Stomach smooth muscle (tissue), 2 donors: ENCODE measurements at regions not wholly inside any gene's neighbourhood (a gene's known extent, or its start where the extent isn't known, plus 50 kb on each side); places are given as distances from the start of the nearest gene placed in this dataset.

Source experiments
- H3K27ac ChIP-seq: one replicate; pipeline ENCODE4 v1.7.0; 2013; ENCODE audit warnings: mild to moderate bottlenecking, low read length, inconsistent platforms
- H3K27me3 ChIP-seq, 2 donors: one replicate each; pipeline ENCODE4 v1.7.0; 2013; ENCODE audit warnings: low read length in 2 of 2; ENCODE audit not compliant: insufficient read depth in 2 of 2, control insufficient read depth in 1 of 2
- H3K36me3 ChIP-seq, 2 donors: one replicate each; pipeline ENCODE4 v1.7.0; 2013; ENCODE audit warnings: low read length in 2 of 2; ENCODE audit not compliant: control insufficient read depth in 2 of 2, insufficient read depth in 2 of 2
- H3K4me1 ChIP-seq: one replicate; pipeline ENCODE4 v1.7.0; 2013; ENCODE audit warnings: low read length; ENCODE audit not compliant: control insufficient read depth, insufficient read depth
- H3K4me3 ChIP-seq, 2 donors: one replicate each; pipeline ENCODE4 v1.7.0; 2013; ENCODE audit warnings: low read length in 2 of 2
- H3K9ac ChIP-seq, 2 donors: one replicate each; pipeline ENCODE4 v1.7.0; 2013; ENCODE audit warnings: low read length in 2 of 2, mild to moderate bottlenecking in 1 of 2
- H3K9me3 ChIP-seq, 2 donors: one replicate each; pipeline ENCODE4 v1.7.0; 2013; ENCODE audit warnings: low read length in 2 of 2; ENCODE audit not compliant: control insufficient read depth in 2 of 2
- donor health status: healthy.
- donor health status: Pancreatic carcinoma.

DNA sequence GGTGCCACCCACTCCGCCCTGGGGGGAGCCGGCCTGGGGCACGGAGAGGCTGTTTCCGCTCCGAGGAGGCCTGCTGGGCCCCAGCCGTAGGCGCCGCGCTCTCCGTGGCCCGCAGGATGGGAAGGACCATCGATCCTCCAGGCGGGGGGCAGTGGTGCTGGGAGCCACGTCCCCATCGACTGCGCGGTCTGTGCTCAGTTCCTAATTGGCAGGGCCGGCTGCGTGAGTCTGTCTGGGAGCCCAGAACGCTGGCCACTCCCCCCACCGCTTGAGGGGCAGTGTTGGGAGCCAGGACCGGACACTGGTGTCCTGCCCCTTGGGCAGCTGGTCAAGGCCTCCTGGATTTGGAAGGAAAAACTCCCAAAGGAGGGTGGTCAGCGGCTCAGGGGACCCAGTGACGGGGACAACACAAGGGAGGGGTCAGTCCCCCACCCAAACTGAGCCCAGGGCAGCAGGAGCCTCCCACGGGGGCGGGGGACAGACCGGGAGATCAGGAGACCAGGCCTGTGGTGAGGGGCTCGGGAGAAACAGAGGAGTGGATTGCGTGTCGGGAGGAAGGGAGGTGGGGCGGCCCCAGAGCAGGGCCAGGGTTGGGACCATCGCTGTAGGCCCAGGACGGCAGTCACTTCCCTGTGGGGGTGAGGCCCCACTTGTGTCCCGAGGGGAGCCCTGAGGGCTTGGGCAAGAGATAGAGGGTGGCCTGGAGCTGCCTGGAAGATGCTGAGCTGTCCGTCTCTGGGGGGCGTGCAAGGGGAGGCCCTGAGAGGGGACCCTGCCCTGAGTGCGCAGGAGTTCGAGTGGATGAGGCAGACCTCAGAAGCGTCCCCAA is 89.0 kb downstream of the UNCX start:
- Histone ChIP-seq H3K27me3 (peaks cover 29 to 32% of the 10 kb centered on the region in 2 donors), H3K4me3 (no peak overlapping the region), H3K9me3 (no peaks in the 10 kb centered on the region), H3K9ac (no peak overlapping the region), H3K4me1 (peaks cover 4% of the 10 kb centered on the region), H3K27ac (no peak overlapping the region), H3K36me3 (no peaks in the 10 kb centered on the region)

DNA sequence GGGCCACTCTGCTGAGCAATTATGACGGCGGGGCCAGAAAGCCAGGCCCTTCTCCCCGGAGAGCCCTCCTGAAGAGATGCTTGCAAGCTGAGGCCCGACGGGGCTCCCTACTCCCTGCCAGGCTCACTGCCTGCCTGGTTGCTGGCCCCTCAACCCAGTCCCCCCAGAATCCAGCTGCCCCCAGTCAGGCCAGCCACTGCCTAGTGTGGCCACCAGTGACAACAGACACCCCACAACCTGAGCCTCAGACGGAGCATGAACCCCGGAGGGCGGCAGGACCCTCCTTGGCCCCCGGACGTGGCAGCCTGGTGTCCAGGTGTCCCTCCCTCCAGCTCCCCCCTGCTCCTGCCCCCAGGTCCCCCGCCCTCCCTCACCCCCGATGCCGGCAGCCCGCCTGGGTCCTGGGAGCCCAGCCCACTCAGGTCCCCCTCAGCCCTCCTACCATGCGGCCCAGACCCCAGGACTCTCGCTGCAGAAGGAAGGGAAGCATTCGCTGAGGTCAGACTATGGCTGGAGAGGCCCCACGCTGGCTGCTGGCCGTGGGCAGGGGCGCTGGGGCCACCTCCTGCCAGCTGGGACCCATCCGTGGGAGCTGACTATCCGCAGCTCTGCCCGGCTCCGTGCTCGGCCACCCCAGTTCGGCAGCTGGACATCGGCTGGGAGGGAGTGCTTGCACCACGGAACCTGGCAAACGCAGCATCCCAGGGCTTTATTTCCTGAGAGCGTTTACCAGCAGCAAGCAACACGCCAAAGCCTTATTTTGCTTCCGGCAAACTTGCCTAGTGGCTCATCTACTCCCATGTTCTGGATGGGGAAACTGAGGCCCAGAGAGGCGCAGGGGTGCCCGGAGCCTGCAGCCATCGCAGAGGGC is 89.8 kb downstream of the UNCX start:
- Histone ChIP-seq H3K4me1 (peaks cover 4% of the 10 kb centered on the region), H3K36me3 (no peaks in the 10 kb centered on the region), H3K9ac (no peak overlapping the region), H3K27ac (no peak overlapping the region), H3K4me3 (no peak overlapping the region), H3K9me3 (no peaks in the 10 kb centered on the region), H3K27me3 (peaks cover 29 to 32% of the 10 kb centered on the region in 2 donors)

DNA sequence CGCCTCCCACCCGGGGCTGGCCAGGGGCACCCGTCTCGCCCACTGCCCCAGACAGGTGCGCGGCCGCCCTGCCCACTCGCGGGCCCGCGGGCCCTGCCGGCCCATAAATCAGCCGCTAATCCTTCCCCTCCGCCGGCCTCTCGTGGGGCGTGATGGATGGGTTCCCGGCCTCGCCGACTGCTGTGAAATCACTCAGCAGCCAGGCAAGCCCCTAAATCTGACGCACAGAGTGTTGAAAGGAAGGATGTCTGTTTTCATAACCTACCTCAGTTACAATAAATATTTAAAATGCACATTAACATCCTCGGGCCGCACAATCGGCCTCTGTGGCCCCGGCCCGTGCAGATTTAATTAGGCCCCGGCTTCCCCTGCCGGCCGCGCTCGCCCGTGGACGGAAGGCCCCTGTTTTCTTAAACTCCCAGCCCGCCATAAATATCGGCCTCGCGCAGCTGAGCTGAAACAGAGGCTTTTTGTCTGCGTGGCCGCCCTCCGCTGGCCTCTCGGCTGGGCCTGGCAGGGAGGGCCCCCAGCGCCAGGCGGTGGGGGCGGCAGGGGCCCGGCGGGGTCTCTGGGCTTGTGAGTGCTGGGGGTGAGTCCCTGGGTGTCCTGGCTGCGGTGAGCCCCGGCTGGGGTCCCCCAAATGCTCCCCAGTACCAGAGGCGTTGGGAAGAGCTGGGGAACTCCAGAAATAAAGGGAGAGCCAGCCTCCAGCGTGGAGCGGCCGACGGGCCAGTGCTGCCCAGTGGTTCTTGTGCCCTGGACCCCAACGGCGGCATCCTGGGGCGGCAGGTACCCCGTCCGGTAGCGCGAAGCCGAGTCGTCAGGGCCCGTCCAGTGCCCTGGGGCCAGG is 90.7 kb downstream of the UNCX start:
- H3K4me3 ChIP-seq, result no peak overlapping the region
- H3K9ac ChIP-seq, result no peak overlapping the region
- peaks cover 4% of the 10 kb centered on the region for H3K4me1 ChIP-seq
- no peaks in the 10 kb centered on the region for H3K36me3 ChIP-seq
- no peaks in the 10 kb centered on the region for H3K9me3 ChIP-seq
- peaks cover 29 to 32% of the 10 kb centered on the region in 2 donors for H3K27me3 ChIP-seq
- H3K27ac ChIP-seq, result no peak overlapping the region

DNA sequence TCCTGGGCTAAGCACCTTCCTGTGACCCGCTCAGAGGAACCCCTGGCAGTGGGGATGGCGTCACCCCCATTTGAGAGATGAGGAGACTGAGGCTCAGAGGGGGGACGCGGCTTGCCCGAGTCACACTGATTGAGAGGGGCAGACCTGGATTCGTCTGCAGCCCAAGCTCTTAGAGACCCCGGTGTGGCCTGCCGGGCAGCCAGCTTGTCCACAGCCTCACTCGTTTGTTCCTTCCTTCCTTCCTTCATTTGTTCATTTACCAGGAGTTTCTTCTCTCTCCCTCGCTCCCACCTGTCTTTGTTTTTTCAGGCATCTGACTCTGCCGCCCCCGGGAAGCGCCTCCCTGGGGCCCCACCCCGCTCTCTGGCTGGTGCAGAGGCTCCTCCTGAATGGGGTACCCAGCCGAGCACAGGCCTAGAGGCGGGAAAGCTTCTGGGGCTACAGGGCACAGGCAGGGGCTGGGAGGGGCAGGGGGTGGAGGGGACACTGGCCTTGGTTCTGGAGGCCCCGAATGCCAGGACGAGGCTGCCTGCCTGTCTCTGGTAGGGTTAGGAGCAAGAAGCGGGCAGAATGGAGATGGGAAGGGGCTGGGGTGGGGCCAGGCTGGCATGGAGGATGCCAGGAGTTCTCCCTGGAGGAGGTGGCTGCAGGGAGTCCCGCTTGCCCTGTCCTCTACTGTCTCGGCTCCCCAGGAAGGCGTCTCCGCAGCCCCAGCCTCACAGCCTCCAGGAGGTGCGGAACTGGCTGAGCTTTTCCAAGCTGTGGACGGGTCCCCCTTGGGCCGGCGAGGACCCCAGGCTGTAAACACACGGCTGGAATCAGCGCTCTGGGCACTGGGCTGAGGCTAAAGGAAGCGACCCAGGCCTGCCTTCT is 91.6 kb downstream of the UNCX start:
- Histone ChIP-seq H3K27me3 (peaks cover 29 to 34% of the 10 kb centered on the region in 2 donors), H3K9me3 (no peaks in the 10 kb centered on the region), H3K27ac (no peak overlapping the region)

DNA sequence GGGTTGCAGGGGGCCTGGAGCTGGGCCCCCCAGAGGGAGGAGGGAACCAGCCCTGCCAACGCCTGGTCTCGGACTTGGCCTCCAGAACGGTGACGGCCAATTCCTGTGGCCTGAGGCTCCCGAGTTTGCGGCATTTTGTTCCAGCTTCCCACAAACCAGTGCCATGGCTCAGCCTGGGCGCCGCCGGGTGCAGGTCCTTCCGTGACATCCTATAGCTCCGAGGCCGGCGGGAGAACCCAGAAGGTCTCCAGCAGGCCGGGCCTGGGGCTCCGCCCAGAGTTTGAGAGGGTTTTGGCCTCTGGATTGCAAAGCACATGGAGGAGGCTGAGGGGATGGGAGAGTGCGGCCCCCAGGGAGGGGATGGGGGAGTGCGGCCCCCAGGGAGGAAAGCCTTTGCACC is 92.6 kb downstream of the UNCX start:
- H3K27ac ChIP-seq, result no peak overlapping the region
- H3K4me1 ChIP-seq, result peaks cover 4% of the 10 kb centered on the region
- H3K36me3 ChIP-seq, result no peaks in the 10 kb centered on the region
- no peaks in the 10 kb centered on the region for H3K9me3 ChIP-seq
- no peak overlapping the region for H3K4me3 ChIP-seq
- H3K27me3 ChIP-seq, result peaks cover 33 to 37% of the 10 kb centered on the region in 2 donors
- no peak overlapping the region for H3K9ac ChIP-seq

More for the DNA sequence above, 91.6 kb downstream of the UNCX start:
- no peak overlapping the region for H3K9ac ChIP-seq
- no peak overlapping the region for H3K4me3 ChIP-seq
- H3K4me1 ChIP-seq, result peaks cover 4% of the 10 kb centered on the region
- no peaks in the 10 kb centered on the region for H3K36me3 ChIP-seq

DNA sequence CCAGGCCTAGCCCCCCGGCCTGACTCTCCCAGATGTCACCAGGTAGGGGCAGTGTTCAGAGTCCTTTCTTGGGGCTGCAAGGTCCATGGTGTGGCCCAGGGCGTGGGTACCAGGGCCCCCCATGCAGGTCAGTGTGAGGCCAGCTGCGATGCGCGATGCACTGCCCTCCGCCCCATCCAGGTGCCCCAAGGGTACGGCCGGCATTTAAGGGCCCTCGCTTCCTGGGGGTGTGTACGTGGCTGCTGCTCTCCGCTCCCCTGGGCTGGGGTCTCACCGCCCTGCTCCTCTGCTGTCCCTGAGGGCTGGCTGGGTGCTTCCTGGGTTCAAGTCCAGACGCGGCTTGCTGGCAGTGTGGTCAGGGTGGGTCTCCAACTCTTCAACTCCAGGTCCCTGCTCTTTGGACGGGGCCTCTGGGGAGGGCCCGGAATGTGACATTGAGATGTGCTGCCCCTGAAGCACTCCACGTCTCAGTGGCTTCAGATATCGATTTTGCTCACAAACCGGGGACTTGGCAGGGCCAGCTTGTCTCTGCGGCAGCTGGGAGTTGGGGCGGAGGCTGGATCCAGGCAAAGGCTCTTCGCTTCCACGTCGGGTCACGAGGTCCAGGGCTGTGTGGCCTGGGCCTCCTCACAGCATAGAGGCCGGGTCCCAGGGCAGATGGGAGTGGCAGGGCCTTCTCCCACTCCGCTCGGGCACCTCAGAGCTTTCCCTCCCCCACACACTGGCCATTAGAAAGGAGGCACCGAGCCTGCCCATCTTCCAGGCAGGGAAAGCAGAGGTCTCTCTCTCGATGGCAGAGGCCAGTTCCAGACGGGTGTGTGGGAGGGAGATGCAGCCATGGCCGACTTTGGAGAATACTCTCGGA is 93.2 kb downstream of the UNCX start:
- Histone ChIP-seq H3K36me3 (no peaks in the 10 kb centered on the region), H3K27me3 (peaks cover 36 to 37% of the 10 kb centered on the region in 2 donors), H3K9me3 (no peaks in the 10 kb centered on the region), H3K4me1 (peaks cover 4% of the 10 kb centered on the region), H3K4me3 (no peak overlapping the region), H3K27ac (no peak overlapping the region), H3K9ac (no peak overlapping the region)

DNA sequence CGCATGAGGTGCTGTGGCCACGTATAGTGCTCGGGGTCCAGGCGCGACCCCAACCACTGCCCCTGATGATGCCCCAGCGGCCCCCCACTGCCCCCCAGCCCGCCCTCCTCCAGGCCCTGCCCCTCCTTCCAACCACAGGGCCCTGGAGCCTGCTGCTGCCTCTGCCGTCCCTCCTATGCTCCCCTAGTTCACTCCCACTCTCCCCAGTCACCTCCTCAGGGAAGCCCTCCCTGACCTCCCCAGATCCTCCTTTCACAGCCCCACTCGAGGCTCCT is 93.8 kb downstream of the UNCX start:
- no peak overlapping the region for H3K27ac ChIP-seq
- no peak overlapping the region for H3K4me3 ChIP-seq
- no peaks in the 10 kb centered on the region for H3K9me3 ChIP-seq
- no peaks in the 10 kb centered on the region for H3K36me3 ChIP-seq
- peaks cover 34 to 39% of the 10 kb centered on the region in 2 donors for H3K27me3 ChIP-seq
- no peak overlapping the region for H3K9ac ChIP-seq
- peaks cover 4% of the 10 kb centered on the region for H3K4me1 ChIP-seq

DNA sequence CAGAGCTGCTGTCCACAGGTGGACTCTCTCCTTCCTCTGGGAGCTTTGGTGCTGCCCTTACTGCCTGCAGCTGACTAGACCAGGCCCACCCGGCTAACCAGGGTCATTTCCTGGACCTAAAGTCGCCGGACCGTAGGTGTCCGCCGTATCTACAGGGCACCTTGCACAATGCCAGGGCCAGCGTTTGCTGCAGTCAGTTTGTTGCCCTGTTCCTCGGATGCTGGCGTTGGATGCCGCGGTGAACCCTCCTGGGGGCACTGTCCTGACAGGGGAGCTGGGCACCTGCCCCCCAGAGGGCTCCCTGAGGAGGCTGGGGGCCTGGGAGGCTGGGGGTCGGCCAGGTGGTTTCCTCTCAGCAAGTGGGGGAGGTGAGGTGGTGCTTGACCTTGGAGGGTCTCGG is 96.6 kb downstream of the UNCX start:
- no peak overlapping the region for H3K27ac ChIP-seq
- no peak overlapping the region for H3K9ac ChIP-seq
- peaks cover 12 to 26% of the 10 kb centered on the region in 2 donors for H3K27me3 ChIP-seq
- no peaks in the 10 kb centered on the region for H3K9me3 ChIP-seq
- H3K4me3 ChIP-seq, result no peak overlapping the region
- H3K36me3 ChIP-seq, result no peaks in the 10 kb centered on the region
- no peaks in the 10 kb centered on the region for H3K4me1 ChIP-seq

DNA sequence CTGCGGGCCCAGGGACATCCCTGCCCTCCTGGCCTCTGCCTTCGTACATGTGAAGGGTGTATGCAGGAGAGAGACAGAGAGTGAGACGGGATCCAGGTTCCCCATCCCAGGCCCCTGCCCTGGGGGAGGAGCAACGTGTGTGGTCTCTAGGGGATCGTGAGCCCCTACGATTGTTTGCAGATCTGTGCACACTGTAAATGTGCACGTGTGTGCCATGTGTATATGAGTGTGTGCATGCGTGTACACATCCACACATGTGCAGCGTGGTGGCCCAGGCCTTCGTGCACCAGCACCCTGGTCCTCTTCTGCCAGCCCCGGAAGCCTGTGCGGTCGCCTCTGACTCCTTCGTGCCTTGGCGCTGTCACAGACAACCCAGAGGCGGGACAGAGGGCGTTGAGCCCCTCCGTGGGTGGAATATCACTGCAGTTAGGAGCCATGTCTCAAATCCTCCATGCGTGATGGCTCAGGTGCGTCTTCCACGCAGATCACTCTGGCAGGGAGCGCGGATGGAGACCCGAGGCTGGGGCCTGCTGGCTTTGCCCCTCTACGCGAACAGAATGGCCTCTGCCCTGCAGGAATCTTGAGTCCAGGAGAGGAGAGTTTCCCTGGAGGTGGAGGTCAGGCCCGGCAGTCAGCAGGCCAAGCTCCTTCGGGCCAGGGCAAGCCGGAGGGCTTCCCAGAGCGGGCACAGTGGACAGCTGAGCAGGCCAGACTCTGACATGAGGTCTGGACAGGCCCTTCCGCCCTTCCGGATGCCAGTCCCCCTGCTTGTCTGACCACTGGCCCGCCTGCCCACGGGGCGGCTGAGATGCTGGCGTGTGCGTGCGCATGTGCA is 97.5 kb downstream of the UNCX start:
- H3K27ac ChIP-seq, result no peak overlapping the region
- no peaks in the 10 kb centered on the region for H3K36me3 ChIP-seq
- H3K9me3 ChIP-seq, result no peaks in the 10 kb centered on the region
- no peak overlapping the region for H3K9ac ChIP-seq
- peaks cover 11 to 21% of the 10 kb centered on the region in 2 donors for H3K27me3 ChIP-seq
- no peak overlapping the region for H3K4me3 ChIP-seq
- H3K4me1 ChIP-seq, result no peaks in the 10 kb centered on the region
